Bronchial epithelial cell (primary cell): ENCODE measurements at regions not wholly inside any gene's neighbourhood (a gene's known extent, or its start where the extent isn't known, plus 50 kb on each side); places are given as distances from the start of the nearest gene placed in this dataset.

Experiments
- DNase-seq: peaks from one replicate; pipeline ENCODE4 v3.0.0-alpha.2; 2010; ENCODE audit warnings: low read depth
- FAIRE-seq: peaks from 2 replicates; lab custom pipeline; 2011; peaks lifted over from hg19 to GRCh38; lab: Jason Lieb, UNC
- H3K27me3 ChIP-seq: 2 replicates; pipeline ENCODE4 v1.5.1; 2011; ENCODE audit warnings: low read length; ENCODE audit not compliant: control insufficient read depth, insufficient read depth
- H3K36me3 ChIP-seq: 2 replicates; pipeline ENCODE4 v1.5.1; 2011; ENCODE audit warnings: low read length; ENCODE audit not compliant: control insufficient read depth, insufficient read depth
- H3K4me3 ChIP-seq: 2 replicates; pipeline ENCODE4 v1.5.1; 2011; ENCODE audit warnings: mild to moderate bottlenecking, low read depth, low read length, control low read depth
- TF ChIP-seq, protein P1 (sequence below): IDR thresholded peaks from 2 replicates; pipeline ENCODE4 v1.5.1; 2011; ENCODE audit warnings: mild to moderate bottlenecking, moderate library complexity, low read length, control low read depth, inconsistent platforms; ENCODE audit not compliant: insufficient read depth, severe bottlenecking

DNA sequence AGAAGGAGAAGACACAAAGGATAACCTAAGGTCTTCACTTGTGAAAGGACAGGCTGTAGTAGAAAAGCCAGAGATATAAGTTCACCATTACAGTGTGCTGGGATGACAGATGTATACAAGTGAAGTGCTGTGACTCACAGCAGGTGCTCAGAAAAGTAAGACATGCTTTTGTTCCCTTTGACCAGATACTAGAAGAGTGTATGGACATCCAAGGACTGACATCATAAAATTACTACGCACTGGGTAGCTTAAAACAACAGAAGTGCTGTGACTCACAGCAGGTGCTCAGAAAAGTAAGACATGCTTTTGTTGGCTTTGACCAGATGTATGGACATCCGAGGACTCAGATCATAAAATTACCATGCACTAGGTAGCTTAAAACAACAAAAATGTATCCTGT is 61.6 kb upstream of the BTC start:
- DNase-seq: peak; percentile 37

DNA sequence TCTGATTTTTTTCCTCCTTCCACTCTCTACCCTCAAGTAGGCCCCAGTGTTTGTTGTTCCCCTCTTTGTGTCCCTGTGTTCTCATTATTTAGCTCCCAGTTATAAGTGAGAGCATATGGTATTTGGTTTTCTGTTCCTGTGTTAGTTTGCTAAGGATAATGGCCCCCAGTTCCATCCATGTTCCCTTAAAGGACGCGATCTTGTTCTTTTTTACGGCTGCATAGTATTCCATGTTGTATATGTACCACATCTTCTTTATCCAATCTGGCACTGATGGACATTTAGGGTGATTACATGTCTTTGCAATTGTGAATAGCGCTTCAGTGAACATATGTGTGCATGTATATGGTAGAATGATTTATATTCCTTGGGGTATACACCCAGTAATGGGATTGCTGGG is 54.5 kb upstream of the BTC start:
- no peaks in the 10 kb centered on the region for H3K27me3 ChIP-seq
- no peak for DNase-seq
- no peak for FAIRE-seq

More for the DNA sequence above, 61.6 kb upstream of the BTC start:
- H3K4me3 ChIP-seq: no peak overlapping the region
- TF ChIP-seq, protein P1, sequence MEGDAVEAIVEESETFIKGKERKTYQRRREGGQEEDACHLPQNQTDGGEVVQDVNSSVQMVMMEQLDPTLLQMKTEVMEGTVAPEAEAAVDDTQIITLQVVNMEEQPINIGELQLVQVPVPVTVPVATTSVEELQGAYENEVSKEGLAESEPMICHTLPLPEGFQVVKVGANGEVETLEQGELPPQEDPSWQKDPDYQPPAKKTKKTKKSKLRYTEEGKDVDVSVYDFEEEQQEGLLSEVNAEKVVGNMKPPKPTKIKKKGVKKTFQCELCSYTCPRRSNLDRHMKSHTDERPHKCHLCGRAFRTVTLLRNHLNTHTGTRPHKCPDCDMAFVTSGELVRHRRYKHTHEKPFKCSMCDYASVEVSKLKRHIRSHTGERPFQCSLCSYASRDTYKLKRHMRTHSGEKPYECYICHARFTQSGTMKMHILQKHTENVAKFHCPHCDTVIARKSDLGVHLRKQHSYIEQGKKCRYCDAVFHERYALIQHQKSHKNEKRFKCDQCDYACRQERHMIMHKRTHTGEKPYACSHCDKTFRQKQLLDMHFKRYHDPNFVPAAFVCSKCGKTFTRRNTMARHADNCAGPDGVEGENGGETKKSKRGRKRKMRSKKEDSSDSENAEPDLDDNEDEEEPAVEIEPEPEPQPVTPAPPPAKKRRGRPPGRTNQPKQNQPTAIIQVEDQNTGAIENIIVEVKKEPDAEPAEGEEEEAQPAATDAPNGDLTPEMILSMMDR: no peak
- no peaks in the 10 kb centered on the region for H3K27me3 ChIP-seq
- no peaks in the 10 kb centered on the region for H3K36me3 ChIP-seq
- peak; percentile 60 for FAIRE-seq

DNA sequence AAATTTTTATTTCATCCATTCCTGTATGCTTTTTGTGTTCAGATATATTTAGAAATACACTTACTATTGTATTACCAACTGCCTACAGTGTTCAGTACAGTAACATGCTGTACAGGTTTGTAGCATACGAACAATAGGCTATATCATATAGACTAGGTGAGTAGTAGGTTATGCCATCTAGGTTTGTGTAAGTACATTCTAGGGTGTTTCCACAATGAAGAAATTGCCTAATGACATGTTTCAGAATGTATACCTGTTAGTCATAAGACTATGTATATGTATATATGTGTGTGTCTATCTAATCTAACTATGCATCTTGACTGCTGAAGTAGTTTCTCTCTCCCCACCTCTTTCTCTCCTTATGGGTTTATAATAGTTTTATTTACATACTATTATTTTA is 51.5 kb upstream of the BTC start:
- FAIRE-seq: no peak
- peak; percentile 91 for DNase-seq
- Histone ChIP-seq H3K27me3 (no peaks in the 10 kb centered on the region), H3K36me3 (no peaks in the 10 kb centered on the region), H3K4me3 (no peak overlapping the region)
- TF ChIP-seq, protein P1: no peak

More for the DNA sequence above, 54.5 kb upstream of the BTC start:
- H3K36me3 ChIP-seq: no peaks in the 10 kb centered on the region
- TF ChIP-seq, protein P1: no peak
- no peak overlapping the region for H3K4me3 ChIP-seq
